ENCODE measurements at regions not wholly inside any gene's neighbourhood (a gene's known extent, or its start where the extent isn't known, plus 50 kb on each side); places are given as distances from the start of the nearest gene placed in this dataset.

DNA sequence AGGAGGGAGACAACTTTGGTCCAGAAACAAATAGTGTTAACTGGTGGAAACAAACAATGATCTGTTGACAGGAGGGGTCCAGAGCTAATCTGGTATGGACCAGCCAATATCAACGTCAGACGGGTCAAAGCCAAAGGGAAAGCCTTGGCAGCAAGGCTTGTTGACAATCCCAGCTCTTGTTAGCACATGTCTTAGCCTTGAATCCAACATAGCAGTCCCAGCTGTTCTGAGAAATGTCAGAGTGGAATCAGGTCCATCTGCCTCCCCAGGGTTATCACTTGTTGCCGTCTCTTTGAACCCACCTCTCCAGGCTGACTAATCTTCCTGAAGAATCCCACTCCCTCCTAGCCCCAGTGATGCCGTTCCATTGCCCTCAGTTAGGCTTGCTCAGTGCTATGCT, 404.6 kb upstream of the MCTP2 start:
- TF ChIP-seq CTCF (IDR thresholded peaks at IDR 0.05) (no peak), POLR2A (IDR thresholded peaks at IDR 0.05) (no peak)

Data from testis (tissue), 2 donors.